ENCODE measurements at regions not wholly inside any gene's neighbourhood (a gene's known extent, or its start where the extent isn't known, plus 50 kb on each side); places are given as distances from the start of the nearest gene placed in this dataset.

DNA sequence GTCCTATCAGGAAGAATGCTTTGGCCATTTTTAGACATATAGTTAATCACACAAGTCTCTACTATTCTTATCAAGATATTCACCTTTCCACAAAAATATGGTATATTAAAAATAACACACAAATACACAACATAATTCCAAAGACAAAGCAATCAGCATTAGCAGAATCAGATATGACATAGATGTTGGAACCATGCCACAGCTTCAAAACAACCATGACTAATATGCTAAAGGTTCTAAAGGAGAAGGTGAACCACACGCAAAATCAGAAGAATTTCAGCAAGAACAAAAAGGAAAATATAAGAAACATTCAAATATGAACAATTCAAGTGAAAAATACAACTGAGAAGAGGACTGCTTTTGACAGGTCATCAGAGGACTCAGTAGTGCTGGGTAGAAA, 670.2 kb upstream of the SORCS1 start:
- TF ChIP-seq, protein P1, sequence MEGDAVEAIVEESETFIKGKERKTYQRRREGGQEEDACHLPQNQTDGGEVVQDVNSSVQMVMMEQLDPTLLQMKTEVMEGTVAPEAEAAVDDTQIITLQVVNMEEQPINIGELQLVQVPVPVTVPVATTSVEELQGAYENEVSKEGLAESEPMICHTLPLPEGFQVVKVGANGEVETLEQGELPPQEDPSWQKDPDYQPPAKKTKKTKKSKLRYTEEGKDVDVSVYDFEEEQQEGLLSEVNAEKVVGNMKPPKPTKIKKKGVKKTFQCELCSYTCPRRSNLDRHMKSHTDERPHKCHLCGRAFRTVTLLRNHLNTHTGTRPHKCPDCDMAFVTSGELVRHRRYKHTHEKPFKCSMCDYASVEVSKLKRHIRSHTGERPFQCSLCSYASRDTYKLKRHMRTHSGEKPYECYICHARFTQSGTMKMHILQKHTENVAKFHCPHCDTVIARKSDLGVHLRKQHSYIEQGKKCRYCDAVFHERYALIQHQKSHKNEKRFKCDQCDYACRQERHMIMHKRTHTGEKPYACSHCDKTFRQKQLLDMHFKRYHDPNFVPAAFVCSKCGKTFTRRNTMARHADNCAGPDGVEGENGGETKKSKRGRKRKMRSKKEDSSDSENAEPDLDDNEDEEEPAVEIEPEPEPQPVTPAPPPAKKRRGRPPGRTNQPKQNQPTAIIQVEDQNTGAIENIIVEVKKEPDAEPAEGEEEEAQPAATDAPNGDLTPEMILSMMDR (conservative IDR thresholded peaks at IDR 0.05 in 1 of 2, IDR thresholded peaks at IDR 0.05 in 1 of 2; ENCODE audit: low read depth in 1 of 2, low read length in 2 of 2), result no peak
- TF ChIP-seq EZH2 (IDR thresholded peaks at IDR 0.05; ENCODE audit: low read length, missing control alignments), result no peak

All from fibroblast of lung (primary cell).